Spleen (tissue), 11 donors: ENCODE measurements at regions not wholly inside any gene's neighbourhood (a gene's known extent, or its start where the extent isn't known, plus 50 kb on each side); places are given as distances from the start of the nearest gene placed in this dataset.

ENCODE experiments used
- DNase-seq: peaks from one replicate; pipeline ENCODE4 v3.0.0-alpha.2; 2020
- H3K27ac ChIP-seq, 8 donors: fragments of 200-600 bp; sonication (generic) in 7 of 8; 1 replicate in 4 of 8; 2 replicates in 4 of 8; pipeline versions ENCODE4 v1.5.0 to v1.8.0; 2016 to 2021; ENCODE audit warnings: inconsistent platforms in 4 of 8, mild to moderate bottlenecking in 4 of 8, moderate library complexity in 1 of 8
- H3K27me3 ChIP-seq, 7 donors: fragments of 200-600 bp; sonication (generic) in 6 of 7; replicated peaks in 1 of 7; 1 replicate in 4 of 7; 2 replicates in 3 of 7; pipeline versions ENCODE4 v1.5.0 to v1.8.0; 2016 to 2021; ENCODE audit warnings: inconsistent platforms in 3 of 7, mild to moderate bottlenecking in 1 of 7
- H3K36me3 ChIP-seq, 6 donors: fragments of 200-600 bp; sonication (generic) in 5 of 6; 1 replicate in 4 of 6; 2 replicates in 2 of 6; pipeline versions ENCODE4 v1.5.0 to v1.8.0; 2016 to 2021; ENCODE audit warnings: inconsistent platforms in 2 of 6
- H3K4me1 ChIP-seq, 6 donors: fragments of 200-600 bp; sonication (generic) in 5 of 6; 1 replicate in 3 of 6; 2 replicates in 3 of 6; pipeline versions ENCODE4 v1.5.0 to v1.8.0; 2016 to 2021; ENCODE audit warnings: inconsistent platforms in 3 of 6
- H3K4me3 ChIP-seq, 8 donors: fragments of 200-600 bp; sonication (generic) in 7 of 8; 1 replicate in 4 of 8; 2 replicates in 4 of 8; pipeline versions ENCODE4 v1.5.0 to v1.8.0; 2016 to 2021; ENCODE audit warnings: inconsistent platforms in 4 of 8, mild to moderate bottlenecking in 4 of 8, moderate library complexity in 2 of 8
- H3K9me3 ChIP-seq, 8 donors: fragments of 200-600 bp; sonication (generic) in 7 of 8; 1 replicate in 4 of 8; 2 replicates in 4 of 8; pipeline versions ENCODE4 v1.5.0 to v1.8.0; 2016 to 2021; ENCODE audit warnings: inconsistent platforms in 4 of 8
- POLR2A ChIP-seq, 3 donors: fragments of 450-650 bp; IDR thresholded peaks; one replicate each; pipeline ENCODE4 v1.5.1; 2017; ENCODE audit warnings: antibody characterized with exemption in 3 of 3, mild to moderate bottlenecking in 1 of 3
- POLR2AphosphoS5 ChIP-seq, 3 donors: sonication (generic); formaldehyde crosslinking; IDR thresholded peaks; one replicate each; pipeline ENCODE4 v1.5.1; 2017; ENCODE audit warnings: antibody characterized with exemption in 3 of 3
- WGBS, 5 donors: extraction: QIAGEN DNeasy Blood & Tissue Kit in 3 of 5; methylation state at CpG; one replicate each; pipeline versions ENCODE4 v1.1.5 to v1.1.7; 2013 to 2018; 5-methylcytosine and 5-hydroxymethylcytosine counted together
- intact Hi-C: fragments of 100-400 bp; cut with DNase I; formaldehyde crosslinking; loops from one replicate; pipeline ENCODE4 v1.15.0; 2023; ENCODE audit warnings: low total_unique reads
- TF ChIP-seq, protein P1 (sequence below), 11 experiments: fragments of 200-600 bp in 7 of 11; fragments of 450-650 bp in 4 of 11; sonication (generic) in 4 of 11; IDR thresholded peaks in 8 of 11; conservative IDR thresholded peaks in 3 of 11; 1 replicate in 7 of 11; 2 replicates in 4 of 11; pipeline versions ENCODE4 v1.4.0 to v1.8.0; 2016 to 2021; ENCODE audit warnings: antibody characterized with exemption in 11 of 11, inconsistent platforms in 4 of 11, mild to moderate bottlenecking in 1 of 11
- donor health status: healthy with polysubstance abuse.
- donor health status: DM: no; HTN: no; CAD: no; lungs with moderate emphysema.
- donor health status: DM: no; HTN: no; CAD: no.
- donor health status: Bipolar disorder and iron deficiency.
- donor health status: healthy.
- donor health status: DM: no; HTN: no; CAD: no.
- donor health status: DM: yes; HTN: yes; CAD: no.

GRCh38 chr9:134271338-134272301, 54.6 kb upstream of the RXRA start:
- TF ChIP-seq POLR2AphosphoS5 (IDR thresholded peaks at IDR 0.05) (no peak), POLR2A (IDR thresholded peaks at IDR 0.05) (no peak)
- TF ChIP-seq, protein P1, sequence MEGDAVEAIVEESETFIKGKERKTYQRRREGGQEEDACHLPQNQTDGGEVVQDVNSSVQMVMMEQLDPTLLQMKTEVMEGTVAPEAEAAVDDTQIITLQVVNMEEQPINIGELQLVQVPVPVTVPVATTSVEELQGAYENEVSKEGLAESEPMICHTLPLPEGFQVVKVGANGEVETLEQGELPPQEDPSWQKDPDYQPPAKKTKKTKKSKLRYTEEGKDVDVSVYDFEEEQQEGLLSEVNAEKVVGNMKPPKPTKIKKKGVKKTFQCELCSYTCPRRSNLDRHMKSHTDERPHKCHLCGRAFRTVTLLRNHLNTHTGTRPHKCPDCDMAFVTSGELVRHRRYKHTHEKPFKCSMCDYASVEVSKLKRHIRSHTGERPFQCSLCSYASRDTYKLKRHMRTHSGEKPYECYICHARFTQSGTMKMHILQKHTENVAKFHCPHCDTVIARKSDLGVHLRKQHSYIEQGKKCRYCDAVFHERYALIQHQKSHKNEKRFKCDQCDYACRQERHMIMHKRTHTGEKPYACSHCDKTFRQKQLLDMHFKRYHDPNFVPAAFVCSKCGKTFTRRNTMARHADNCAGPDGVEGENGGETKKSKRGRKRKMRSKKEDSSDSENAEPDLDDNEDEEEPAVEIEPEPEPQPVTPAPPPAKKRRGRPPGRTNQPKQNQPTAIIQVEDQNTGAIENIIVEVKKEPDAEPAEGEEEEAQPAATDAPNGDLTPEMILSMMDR (IDR thresholded peaks at IDR 0.05 in 8 of 11, conservative IDR thresholded peaks at IDR 0.05 in 3 of 11), result no peak
- 72 to 84% (median 79%) methylated on average over 24 of the region's 24 CpGs for WGBS, 5 donors
- H3K9me3 ChIP-seq, result no peaks in the 10 kb centered on the region
- peaks cover 0 to 41% (median 0%) of the 10 kb centered on the region in 7 donors for H3K27me3 ChIP-seq
- no peaks in the 10 kb centered on the region for H3K36me3 ChIP-seq
- H3K27ac ChIP-seq, result no peak overlapping the region
- intact Hi-C loops, result no loop called here
- H3K4me3 ChIP-seq, result no peak overlapping the region
- DNase-seq, result no peak
- peaks cover 13 to 36% (median 32%) of the 10 kb centered on the region in 6 donors for H3K4me1 ChIP-seq

- H3K36me3 ChIP-seq, result no peaks in the 10 kb centered on the region
- peaks cover 18 to 37% (median 33%) of the 10 kb centered on the region in 6 donors for H3K4me1 ChIP-seq
- DNase-seq, result no peak
- no peak overlapping the region for H3K4me3 ChIP-seq
- intact Hi-C loops, result no loop called here
- H3K27me3 ChIP-seq, result peaks cover 0 to 49% (median 0%) of the 10 kb centered on the region in 7 donors
- 72 to 80% (median 77%) methylated on average over 14 to 21 of the region's 21 CpGs for WGBS, 5 donors
- H3K27ac ChIP-seq, result no peak overlapping the region
- TF ChIP-seq, protein P1 (IDR thresholded peaks at IDR 0.05 in 8 of 11, conservative IDR thresholded peaks at IDR 0.05 in 3 of 11), result no peak
- TF ChIP-seq POLR2A (IDR thresholded peaks at IDR 0.05) (no peak), POLR2AphosphoS5 (IDR thresholded peaks at IDR 0.05) (no peak)
- no peaks in the 10 kb centered on the region for H3K9me3 ChIP-seq
Observed at GRCh38 chr9:134272302-134273023, 53.8 kb upstream of the RXRA start.

GRCh38 chr9:134273647-134274046, 52.6 kb upstream of the RXRA start:
- TF ChIP-seq POLR2AphosphoS5 (IDR thresholded peaks at IDR 0.05), result no peak
- TF ChIP-seq POLR2A (IDR thresholded peaks at IDR 0.05), result no peak
- TF ChIP-seq, protein P1 (IDR thresholded peaks at IDR 0.05 in 8 of 11, conservative IDR thresholded peaks at IDR 0.05 in 3 of 11), result no peak
- Histone ChIP-seq H3K4me1 (peaks cover 6 to 26% (median 21%) of the 10 kb centered on the region in 6 donors), H3K27ac (no peak overlapping the region), H3K4me3 (no peak overlapping the region), H3K36me3 (no peaks in the 10 kb centered on the region), H3K27me3 (peaks cover 0 to 57% (median 0%) of the 10 kb centered on the region in 7 donors), H3K9me3 (peaks cover 0 to 6% (median 0%) of the 10 kb centered on the region in 8 donors)
- no peak for DNase-seq
- WGBS, 5 donors, result 90 to 93% (median 92%) methylated on average over 5 of the region's 5 CpGs
- intact Hi-C loops, result no loop called here
